B cell (primary cell): ENCODE measurements at regions not wholly inside any gene's neighbourhood (a gene's known extent, or its start where the extent isn't known, plus 50 kb on each side); places are given as distances from the start of the nearest gene placed in this dataset.

Experiments used
- ATAC-seq: fragments of 200-7000 bp; cut with Tn5 transposase; one replicate; pipeline ENCODE4 v1.10.0; 2021; ENCODE audit warnings: low read depth, mild to moderate bottlenecking, moderate number of reproducible peaks, moderate library complexity
- CTCF ChIA-PET: fragments of 350-600 bp; sonication (Branson Sonifier 250); formaldehyde crosslinking; loops from one replicate; lab custom pipeline; 2021; ENCODE audit warnings: antibody characterized with exemption, inconsistent platforms; lab: Charles Lee
- POLR2A ChIA-PET: fragments of 350-600 bp; sonication (Branson Sonifier 250); formaldehyde crosslinking; loops from one replicate; lab custom pipeline; 2021; ENCODE audit warnings: antibody characterized with exemption; lab: Charles Lee
- DNase-seq: peaks from one replicate; pipeline ENCODE4 v3.0.0; 2013
- H2AFZ ChIP-seq: 2 replicates; pipeline ENCODE4 v1.6.1; 2012; ENCODE audit warnings: mild to moderate bottlenecking, low read depth, low read length; ENCODE audit not compliant: insufficient read depth, poor library complexity, severe bottlenecking
- H3K27ac ChIP-seq, 2 donors: 1 replicate in 1 of 2; 2 replicates in 1 of 2; pipeline ENCODE4 v1.5.1; 2012 to 2013; ENCODE audit warnings: low read length in 2 of 2, mild to moderate bottlenecking in 2 of 2, moderate library complexity in 1 of 2
- H3K27me3 ChIP-seq, 4 experiments: fragments of 200-600 bp in 1 of 4; sonication (generic) in 1 of 4; replicated peaks in 1 of 4; 1 replicate in 2 of 4; 2 replicates in 2 of 4; pipeline versions ENCODE4 v1.6.1 to v1.7.0; 2013 to 2016; ENCODE audit warnings: low read length in 3 of 4, mild to moderate bottlenecking in 2 of 4, mixed read lengths in 1 of 4, moderate library complexity in 1 of 4; ENCODE audit not compliant: insufficient read depth in 4 of 4, control insufficient read depth in 3 of 4; ENCODE audit errors: control extremely low read depth in 1 of 4
- H3K36me3 ChIP-seq, 2 experiments: replicated peaks in 1 of 2; 1 replicate in 1 of 2; 2 replicates in 1 of 2; pipeline versions ENCODE4 v1.6.1 to v1.7.1; 2013; ENCODE audit warnings: low read length in 1 of 2; ENCODE audit not compliant: insufficient read depth in 2 of 2, control insufficient read depth in 1 of 2; ENCODE audit errors: control extremely low read depth in 1 of 2, extremely low read depth in 1 of 2
- H3K4me1 ChIP-seq, 2 donors: fragments of 200-600 bp in 1 of 2; sonication (generic) in 1 of 2; 1 replicate in 1 of 2; 2 replicates in 1 of 2; pipeline versions ENCODE4 v1.5.1 to v1.6.1; 2013 to 2017; ENCODE audit warnings: low read length in 2 of 2; ENCODE audit not compliant: control insufficient read depth in 2 of 2, insufficient read depth in 2 of 2
- H3K4me2 ChIP-seq: replicated peaks from 2 replicates; pipeline ENCODE3; 2012; ENCODE audit warnings: mild to moderate bottlenecking, low read depth, low read length; ENCODE audit not compliant: poor library complexity, severe bottlenecking
- H3K4me3 ChIP-seq, 5 experiments: fragments of 200-600 bp in 1 of 5; sonication (generic) in 1 of 5; 1 replicate in 3 of 5; 2 replicates in 2 of 5; pipeline versions ENCODE4 v1.5.1 to v1.7.0; 2011 to 2016; ENCODE audit warnings: low read length in 4 of 5, mild to moderate bottlenecking in 4 of 5, low read depth in 2 of 5, control low read depth in 1 of 5, moderate library complexity in 1 of 5; ENCODE audit not compliant: insufficient read depth in 1 of 5; ENCODE audit errors: control extremely low read depth in 1 of 5, extremely low read depth in 1 of 5
- H3K79me2 ChIP-seq: fragments of 200-600 bp; sonication (generic); one replicate; pipeline ENCODE4 v1.6.0; 2016; ENCODE audit warnings: low read length; ENCODE audit not compliant: control insufficient read depth, insufficient read depth
- H3K9ac ChIP-seq: fragments of 200-600 bp; sonication (generic); 2 replicates; pipeline ENCODE4 v1.6.1; 2017; ENCODE audit warnings: mild to moderate bottlenecking, low read length, moderate library complexity
- H3K9me3 ChIP-seq, 3 donors: one replicate each; pipeline versions ENCODE4 v1.6.1 to v1.7.1; 2013; ENCODE audit warnings: low read length in 2 of 3; ENCODE audit not compliant: control insufficient read depth in 2 of 3, insufficient read depth in 1 of 3; ENCODE audit errors: control extremely low read depth in 1 of 3
- H4K20me1 ChIP-seq: 2 replicates; pipeline ENCODE4 v1.6.0; 2012; ENCODE audit warnings: mild to moderate bottlenecking, low read length; ENCODE audit not compliant: insufficient read depth, control insufficient read depth, poor library complexity, severe bottlenecking
- H3K27ac Mint-ChIP-seq: one replicate; pipeline ENCODE4 v1.8.0; 2021; ENCODE audit warnings: mixed read lengths
- H3K27me3 Mint-ChIP-seq: one replicate; pipeline ENCODE4 v1.8.0; 2021; ENCODE audit warnings: mixed read lengths
- H3K4me1 Mint-ChIP-seq: one replicate; pipeline ENCODE4 v1.8.0; 2021; ENCODE audit warnings: mixed read lengths
- H3K4me3 Mint-ChIP-seq: one replicate; pipeline ENCODE4 v1.8.0; 2021; ENCODE audit warnings: mixed read lengths
- H3K9me3 Mint-ChIP-seq: one replicate; pipeline ENCODE4 v1.8.0; 2022; ENCODE audit warnings: mixed read lengths; ENCODE audit not compliant: insufficient read depth
- EZH2 ChIP-seq: IDR thresholded peaks from 2 replicates; pipeline ENCODE4 v1.6.1; 2012; ENCODE audit warnings: borderline replicate concordance, low read depth, mild to moderate bottlenecking, moderate library complexity, low read length; ENCODE audit not compliant: insufficient read depth, poor library complexity, severe bottlenecking
- WGBS: methylation state at CpG from one replicate; pipeline ENCODE4 v1.1.5; 2013; ENCODE audit warnings: missing lambda C conversion rate; ENCODE audit not compliant: insufficient coverage; 5-methylcytosine and 5-hydroxymethylcytosine counted together
- intact Hi-C: fragments of 100-400 bp; cut with micrococcal nuclease; formaldehyde crosslinking; loops from one replicate; pipeline ENCODE4 v1.10.0; 2022
- TF ChIP-seq, protein P1 (sequence below): fragments of 200-600 bp; IDR thresholded peaks from one replicate; pipeline ENCODE4 v1.8.0; 2022; ENCODE audit warnings: antibody characterized with exemption, mild to moderate bottlenecking

- Histone ChIP-seq H3K4me1 (no peaks in the 10 kb centered on the region), H2AFZ (no peak overlapping the region), H3K9me3 (peaks cover 0 to 15% (median 2%) of the 10 kb centered on the region in 3 donors), H3K36me3 (no peaks in the 10 kb centered on the region), H3K4me2 (no peak overlapping the region), H4K20me1 (no peaks in the 10 kb centered on the region), H3K4me3 (no peak overlapping the region), H3K27me3 (peaks cover 0 to 7% (median 0%) of the 10 kb centered on the region in 4 experiments), H3K27ac (no peak overlapping the region), H3K9ac (no peak overlapping the region), H3K79me2 (no peaks in the 10 kb centered on the region)
- POLR2A ChIA-PET: no interaction called here
- intact Hi-C loops: no loop called here
- no peak for DNase-seq
- Mint-ChIP-seq H3K27me3 (peaks cover 15% of the 10 kb centered on the region), H3K27ac (no peak overlapping the region), H3K9me3 (no peaks in the 10 kb centered on the region), H3K4me3 (no peak overlapping the region), H3K4me1 (peaks cover 5% of the 10 kb centered on the region)
- no peak for TF ChIP-seq EZH2
- TF ChIP-seq, protein P1, sequence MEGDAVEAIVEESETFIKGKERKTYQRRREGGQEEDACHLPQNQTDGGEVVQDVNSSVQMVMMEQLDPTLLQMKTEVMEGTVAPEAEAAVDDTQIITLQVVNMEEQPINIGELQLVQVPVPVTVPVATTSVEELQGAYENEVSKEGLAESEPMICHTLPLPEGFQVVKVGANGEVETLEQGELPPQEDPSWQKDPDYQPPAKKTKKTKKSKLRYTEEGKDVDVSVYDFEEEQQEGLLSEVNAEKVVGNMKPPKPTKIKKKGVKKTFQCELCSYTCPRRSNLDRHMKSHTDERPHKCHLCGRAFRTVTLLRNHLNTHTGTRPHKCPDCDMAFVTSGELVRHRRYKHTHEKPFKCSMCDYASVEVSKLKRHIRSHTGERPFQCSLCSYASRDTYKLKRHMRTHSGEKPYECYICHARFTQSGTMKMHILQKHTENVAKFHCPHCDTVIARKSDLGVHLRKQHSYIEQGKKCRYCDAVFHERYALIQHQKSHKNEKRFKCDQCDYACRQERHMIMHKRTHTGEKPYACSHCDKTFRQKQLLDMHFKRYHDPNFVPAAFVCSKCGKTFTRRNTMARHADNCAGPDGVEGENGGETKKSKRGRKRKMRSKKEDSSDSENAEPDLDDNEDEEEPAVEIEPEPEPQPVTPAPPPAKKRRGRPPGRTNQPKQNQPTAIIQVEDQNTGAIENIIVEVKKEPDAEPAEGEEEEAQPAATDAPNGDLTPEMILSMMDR: no peak
- CTCF ChIA-PET: no interaction called here
- no peak for ATAC-seq
- WGBS: no CpG with 5 or more reads among the region's 3 CpGs
Observed at GRCh38 chr14:101282418-101282817, 278.9 kb upstream of the DIO3 start.

DNA sequence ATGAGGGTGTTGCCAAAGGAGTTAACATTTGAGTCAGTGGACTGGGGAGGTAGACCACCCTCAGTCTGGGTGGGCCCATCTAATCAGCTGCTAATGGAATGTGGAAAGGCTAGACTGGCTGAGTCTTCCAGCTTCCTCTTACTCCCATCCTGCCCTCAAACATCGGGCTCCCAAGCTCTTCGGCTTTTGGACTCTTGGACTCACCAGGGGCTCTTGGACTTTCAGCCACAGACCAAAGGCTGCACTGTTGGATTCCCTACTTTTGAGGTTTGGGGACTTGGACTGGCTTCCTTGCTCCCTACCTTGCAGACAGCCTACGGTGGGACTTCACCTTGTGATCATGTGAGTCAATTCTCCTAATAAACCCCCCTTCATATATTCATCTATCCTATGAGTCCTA lies 276.6 kb upstream of the DIO3 start:
- Histone ChIP-seq H3K79me2 (no peaks in the 10 kb centered on the region), H3K4me1 (no peaks in the 10 kb centered on the region), H3K9ac (no peak overlapping the region), H2AFZ (no peak overlapping the region), H3K4me2 (no peak overlapping the region), H3K36me3 (no peaks in the 10 kb centered on the region), H3K27ac (no peak overlapping the region), H3K4me3 (no peak overlapping the region), H3K27me3 (peaks cover 0 to 10% (median 0%) of the 10 kb centered on the region in 4 experiments), H3K9me3 (peaks cover 0 to 21% (median 2%) of the 10 kb centered on the region in 3 donors), H4K20me1 (no peaks in the 10 kb centered on the region)
- H3K4me1 Mint-ChIP-seq: peaks cover 5% of the 10 kb centered on the region
- peaks cover 17% of the 10 kb centered on the region for H3K27me3 Mint-ChIP-seq
- 96% methylated on average over 3 of the region's 3 CpGs for WGBS
- intact Hi-C loops: no loop called here
- no peak overlapping the region for H3K4me3 Mint-ChIP-seq
- no peak for ATAC-seq
- ChIA-PET CTCF (no interaction called here), POLR2A (no interaction called here)
- no peaks in the 10 kb centered on the region for H3K9me3 Mint-ChIP-seq
- no peak for DNase-seq
- TF ChIP-seq EZH2: no peak
- TF ChIP-seq, protein P1: no peak
- H3K27ac Mint-ChIP-seq: no peak overlapping the region
